Kidney (tissue), 13 donors: ENCODE measurements at regions not wholly inside any gene's neighbourhood (a gene's known extent, or its start where the extent isn't known, plus 50 kb on each side); places are given as distances from the start of the nearest gene placed in this dataset.

Experiments used
- DNase-seq, 5 donors: peaks; one replicate each; pipeline ENCODE4 v3.0.0-alpha.2; 2013 to 2020
- FAIRE-seq: peaks from 2 replicates; lab custom pipeline; 2012; peaks lifted over from hg19 to GRCh38; lab: Jason Lieb, UNC
- H3K27ac ChIP-seq, 2 donors: one replicate each; pipeline ENCODE4 v1.7.0; 2013; ENCODE audit warnings: low read depth in 2 of 2, low read length in 2 of 2, inconsistent platforms in 1 of 2
- H3K27me3 ChIP-seq: one replicate; pipeline ENCODE4 v1.7.1; 2013; ENCODE audit warnings: low read length, inconsistent platforms; ENCODE audit not compliant: control insufficient read depth, insufficient read depth
- H3K36me3 ChIP-seq, 3 donors: one replicate each; pipeline versions ENCODE4 v1.7.0 to v1.7.1; 2013; ENCODE audit warnings: low read length in 3 of 3, control low read depth in 1 of 3, inconsistent platforms in 1 of 3; ENCODE audit not compliant: insufficient read depth in 3 of 3, control insufficient read depth in 2 of 3
- H3K4me1 ChIP-seq, 3 donors: one replicate each; pipeline versions ENCODE4 v1.7.0 to v1.7.1; 2013; ENCODE audit warnings: low read length in 3 of 3, inconsistent platforms in 1 of 3, low read depth in 1 of 3; ENCODE audit not compliant: control insufficient read depth in 2 of 3, insufficient read depth in 2 of 3
- H3K4me3 ChIP-seq, 3 donors: one replicate each; pipeline versions ENCODE4 v1.7.0 to v1.8.1; 2013; ENCODE audit warnings: low read length in 3 of 3, control low read depth in 1 of 3, inconsistent platforms in 1 of 3
- H3K9ac ChIP-seq, 3 donors: one replicate each; pipeline versions ENCODE4 v1.7.0 to v1.7.1; 2013; ENCODE audit warnings: low read length in 3 of 3, control low read depth in 1 of 3, inconsistent platforms in 1 of 3
- H3K9me3 ChIP-seq, 3 donors: one replicate each; pipeline versions ENCODE4 v1.7.0 to v1.7.1; 2013; ENCODE audit warnings: low read length in 3 of 3, control low read depth in 1 of 3, inconsistent platforms in 1 of 3; ENCODE audit not compliant: control insufficient read depth in 2 of 3, insufficient read depth in 1 of 3
- CTCF ChIP-seq: IDR thresholded peaks from 3 replicates; pipeline ENCODE4 v1.5.1; 2012; ENCODE audit warnings: mild to moderate bottlenecking, moderate library complexity, borderline replicate concordance; ENCODE audit not compliant: insufficient read depth; ENCODE audit errors: extremely low read depth
- intact Hi-C: fragments of 100-400 bp; cut with DNase I; formaldehyde crosslinking; loops from one replicate; pipeline ENCODE4 v1.11.1; 2022
- donor health status: control.
- donor health status: control.
- donor health status: control.
- donor health status: control.
- donor health status: control.
- donor health status: DM: yes; HTN: yes; CAD: no.
- donor health status: Normal renal cell carcinoma (clear cell type).

GRCh38 chr9:134967547-134967930 lies 49.8 kb upstream of the FCN1 start:
- no peak for TF ChIP-seq CTCF
- FAIRE-seq (no peak), DNase-seq (peak in 3 of 5 donors; percentile 41 to 57 (median 49))
- H3K36me3 ChIP-seq: no peaks in the 10 kb centered on the region
- no peak overlapping the region for H3K9ac ChIP-seq
- H3K27ac ChIP-seq: no peak overlapping the region
- intact Hi-C loops: no loop called here
- H3K9me3 ChIP-seq: no peaks in the 10 kb centered on the region
- H3K4me1 ChIP-seq: no peaks in the 10 kb centered on the region
- no peak overlapping the region for H3K4me3 ChIP-seq
- no peaks in the 10 kb centered on the region for H3K27me3 ChIP-seq

- FAIRE-seq (no peak), DNase-seq (peak; percentile 48 to 93 (median 89))
- Histone ChIP-seq H3K36me3 (no peaks in the 10 kb centered on the region), H3K4me1 (no peaks in the 10 kb centered on the region), H3K9me3 (no peaks in the 10 kb centered on the region), H3K4me3 (no peak overlapping the region), H3K27me3 (no peaks in the 10 kb centered on the region), H3K27ac (no peak overlapping the region), H3K9ac (no peak overlapping the region)
- intact Hi-C loops: no loop called here
- TF ChIP-seq CTCF: no peak
Observed at GRCh38 chr9:134968011-134968822, 50.5 kb upstream of the FCN1 start.

DNA sequence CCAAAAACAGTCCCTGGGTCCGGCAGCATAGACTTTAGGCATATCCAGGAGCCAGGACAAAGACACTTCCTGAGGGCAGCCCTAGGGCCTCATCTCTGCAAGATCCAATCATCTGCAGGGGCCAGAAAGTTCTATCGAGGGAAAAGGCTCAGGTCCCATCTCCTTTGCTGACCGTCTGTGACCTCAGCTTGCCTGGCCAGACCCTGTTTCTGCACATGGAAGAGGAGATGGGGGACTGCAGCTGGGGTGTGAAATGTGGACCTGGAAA lies 51.0 kb upstream of the FCN1 start:
- no peaks in the 10 kb centered on the region for H3K4me1 ChIP-seq
- no peak for FAIRE-seq
- no peaks in the 10 kb centered on the region for H3K9me3 ChIP-seq
- no peaks in the 10 kb centered on the region for H3K36me3 ChIP-seq
- H3K27me3 ChIP-seq: no peaks in the 10 kb centered on the region
- no peak overlapping the region for H3K4me3 ChIP-seq
- no peak overlapping the region for H3K27ac ChIP-seq
- DNase-seq: peak in 1 of 5 donors; percentile 35
- TF ChIP-seq CTCF: no peak
- intact Hi-C loops: no loop called here
- H3K9ac ChIP-seq: no peak overlapping the region
